ENCODE measurements at regions not wholly inside any gene's neighbourhood (a gene's known extent, or its start where the extent isn't known, plus 50 kb on each side); places are given as distances from the start of the nearest gene placed in this dataset.

GRCh38 chr13:109500146-109500773 lies 286.1 kb downstream of the IRS2 start:
- Histone ChIP-seq H3K9me2 (ENCODE audit: insufficient read depth) (no peaks in the 10 kb centered on the region), H3K9ac (ENCODE audit: low read length) (no peak overlapping the region), H3K4me2 (ENCODE audit: low read length) (no peak overlapping the region), H3K27ac (ENCODE audit: low read depth, low read length) (no peak overlapping the region), H3K4me1 (ENCODE audit: control insufficient read depth in 1 of 2, insufficient read depth in 2 of 2, low read length in 2 of 2) (no peaks in the 10 kb centered on the region), H3K79me2 (ENCODE audit: insufficient read depth, low read length) (no peaks in the 10 kb centered on the region), H3K4me3 (replicated peaks in 1 of 2; ENCODE audit: low read depth in 1 of 2, low read length in 2 of 2) (no peak overlapping the region), H2AFZ (ENCODE audit: low read depth, low read length, poor library complexity, severe bottlenecking) (no peak overlapping the region), H3K36me3 (ENCODE audit: control insufficient read depth in 1 of 2, insufficient read depth in 2 of 2, low read length in 2 of 2) (no peaks in the 10 kb centered on the region), H3K9me3 (ENCODE audit: control insufficient read depth in 1 of 2, insufficient read depth in 1 of 2, low read depth in 1 of 2, low read length in 2 of 2) (no peaks in the 10 kb centered on the region), H3K27me3 (ENCODE audit: insufficient read depth, low read length) (no peaks in the 10 kb centered on the region), H4K20me1 (ENCODE audit: insufficient read depth) (no peaks in the 10 kb centered on the region)
- intact Hi-C loops (cut with micrococcal nuclease) = no loop called here
- BruUV-seq (replicated peaks) = no TSS peak
- TF ChIP-seq CTCF (IDR thresholded peaks at IDR 0.05 in 2 of 3, conservative IDR thresholded peaks at IDR 0.05 in 1 of 3; ENCODE audit: borderline replicate concordance in 1 of 3, insufficient read depth in 1 of 3, low read depth in 2 of 3, low read length in 2 of 3) (0 out of 6 replicates have a peak, but pooled peaks of 1 of the 3 experiments have one; percentile 1), CBX3 (IDR thresholded peaks at IDR 0.05; ENCODE audit: low read depth) (no peak)
- ChIA-PET POLR2A (no interaction called here), CTCF (no interaction called here), RAD21 (ENCODE audit: low non-redundant PET in 1 of 2, low total read pairs in 2 of 2, uncharacterized antibody in 2 of 2, unreplicated experiment in 2 of 2) (no interaction called here)
- ATAC-seq = peak; percentile 44; the same call in 1 of the 2 replicates
- DNase-seq (ENCODE audit: low read depth, low spot score) = no peak

- ATAC-seq = no peak
- POLR2A ChIA-PET = no interaction called here
- intact Hi-C loops (cut with micrococcal nuclease) = no loop called here
- TF ChIP-seq ELF1 (IDR thresholded peaks at IDR 0.05; ENCODE audit: borderline replicate concordance, low read depth) (no peak), EGR1 (IDR thresholded peaks at IDR 0.05; ENCODE audit: low read depth) (no peak), RAD21 (IDR thresholded peaks at IDR 0.05; ENCODE audit: low read depth) (no peak), SP1 (IDR thresholded peaks at IDR 0.05; ENCODE audit: low read depth) (no peak), MAX (IDR thresholded peaks at IDR 0.05) (no peak), ZNF274 (IDR thresholded peaks at IDR 0.05; ENCODE audit: low read depth, low read length) (no peak), POLR2AphosphoS5 (IDR thresholded peaks at IDR 0.05; ENCODE audit: low read depth, low read length) (no peak), CTCF (IDR thresholded peaks at IDR 0.05 in 2 of 3, conservative IDR thresholded peaks at IDR 0.05 in 1 of 3; ENCODE audit: borderline replicate concordance in 1 of 3, insufficient read depth in 1 of 3, low read depth in 2 of 3, low read length in 2 of 3) (no peak), CEBPB (IDR thresholded peaks at IDR 0.05; ENCODE audit: low read depth) (no peak), EZH2phosphoT487 (IDR thresholded peaks at IDR 0.05; ENCODE audit: borderline replicate concordance) (no peak), SRF (IDR thresholded peaks at IDR 0.05; ENCODE audit: low read depth) (no peak), CBX3 (IDR thresholded peaks at IDR 0.05; ENCODE audit: low read depth) (no peak), SIN3A (IDR thresholded peaks at IDR 0.05; ENCODE audit: low read depth) (no peak), JUND (IDR thresholded peaks at IDR 0.05) (no peak), ZFX (IDR thresholded peaks at IDR 0.05) (no peak)
Observed at GRCh38 chr13:109497917-109498316, 288.5 kb downstream of the IRS2 start.

More at GRCh38 chr13:109497917-109498316, 288.5 kb downstream of the IRS2 start:
- Histone ChIP-seq H3K9ac (ENCODE audit: low read length) (no peak overlapping the region), H4K20me1 (ENCODE audit: insufficient read depth) (no peaks in the 10 kb centered on the region), H3K27me3 (ENCODE audit: insufficient read depth, low read length) (no peaks in the 10 kb centered on the region), H2AFZ (ENCODE audit: low read depth, low read length, poor library complexity, severe bottlenecking) (no peak overlapping the region), H3K79me2 (ENCODE audit: insufficient read depth, low read length) (no peaks in the 10 kb centered on the region), H3K9me2 (ENCODE audit: insufficient read depth) (no peaks in the 10 kb centered on the region), H3K36me3 (ENCODE audit: control insufficient read depth in 1 of 2, insufficient read depth in 2 of 2, low read length in 2 of 2) (no peaks in the 10 kb centered on the region), H3K4me3 (replicated peaks in 1 of 2; ENCODE audit: low read depth in 1 of 2, low read length in 2 of 2) (no peak overlapping the region), H3K4me2 (ENCODE audit: low read length) (no peak overlapping the region), H3K27ac (ENCODE audit: low read depth, low read length) (no peak overlapping the region), H3K4me1 (ENCODE audit: control insufficient read depth in 1 of 2, insufficient read depth in 2 of 2, low read length in 2 of 2) (no peaks in the 10 kb centered on the region), H3K9me3 (ENCODE audit: control insufficient read depth in 1 of 2, insufficient read depth in 1 of 2, low read depth in 1 of 2, low read length in 2 of 2) (no peaks in the 10 kb centered on the region)
- CTCF ChIA-PET = no interaction called here
- DNase-seq (ENCODE audit: low read depth, low spot score) = no peak
- no TSS peak for BruUV-seq (replicated peaks)
- RAD21 ChIA-PET (ENCODE audit: low non-redundant PET in 1 of 2, low total read pairs in 2 of 2, uncharacterized antibody in 2 of 2, unreplicated experiment in 2 of 2) = no interaction called here

Data from HCT116 (cell line).